ENCODE measurements at regions not wholly inside any gene's neighbourhood (a gene's known extent, or its start where the extent isn't known, plus 50 kb on each side); places are given as distances from the start of the nearest gene placed in this dataset.

- no peaks in the 10 kb centered on the region for H3K27me3 ChIP-seq
- no peaks in the 10 kb centered on the region for H3K4me1 ChIP-seq (ENCODE audit: insufficient read depth)
- no peak for TF ChIP-seq POLR2A (IDR thresholded peaks at IDR 0.05)
- no peak for TF ChIP-seq CTCF (IDR thresholded peaks at IDR 0.05)
- TF ChIP-seq EP300 (IDR thresholded peaks at IDR 0.05) = no peak
- no peak for DNase-seq
- no peak overlapping the region for H3K27ac ChIP-seq
- H3K36me3 ChIP-seq = no peaks in the 10 kb centered on the region
- no peak overlapping the region for H3K4me3 ChIP-seq
- intact Hi-C loops (cut with DNase I) = no loop called here
- 54 to 62% (median 55%) methylated on average over 5 of the region's 5 CpGs for WGBS, 3 donors
- H3K9me3 ChIP-seq = no peaks in the 10 kb centered on the region
Measured at GRCh38 chr1:37150986-37151385, 116.7 kb upstream of the GRIK3 start.

GRCh38 chr1:37151789-37152188 is 117.5 kb upstream of the GRIK3 start:
- intact Hi-C loops (cut with DNase I) = no loop called here
- Histone ChIP-seq H3K27ac (no peak overlapping the region), H3K27me3 (no peaks in the 10 kb centered on the region), H3K4me1 (ENCODE audit: insufficient read depth) (no peaks in the 10 kb centered on the region), H3K36me3 (no peaks in the 10 kb centered on the region), H3K4me3 (no peak overlapping the region), H3K9me3 (no peaks in the 10 kb centered on the region)
- WGBS, 3 donors = 51 to 73% (median 52%) methylated on average over 3 of the region's 3 CpGs
- no peak for DNase-seq
- TF ChIP-seq EP300 (IDR thresholded peaks at IDR 0.05) (no peak), POLR2A (IDR thresholded peaks at IDR 0.05) (no peak), CTCF (IDR thresholded peaks at IDR 0.05) (no peak)

- TF ChIP-seq POLR2A (IDR thresholded peaks at IDR 0.05) = no peak
- TF ChIP-seq CTCF (IDR thresholded peaks at IDR 0.05) = no peak
- no peak for TF ChIP-seq EP300 (IDR thresholded peaks at IDR 0.05)
- H3K36me3 ChIP-seq = no peaks in the 10 kb centered on the region
- H3K27me3 ChIP-seq = no peaks in the 10 kb centered on the region
- 73 to 77% (median 77%) methylated on average over 6 of the region's 6 CpGs for WGBS, 3 donors
- H3K9me3 ChIP-seq = no peaks in the 10 kb centered on the region
- H3K4me3 ChIP-seq = no peak overlapping the region
- intact Hi-C loops (cut with DNase I) = no loop called here
- H3K27ac ChIP-seq = no peak overlapping the region
- DNase-seq = no peak
- H3K4me1 ChIP-seq (ENCODE audit: insufficient read depth) = no peaks in the 10 kb centered on the region
Measured at GRCh38 chr1:37152491-37152890, 118.2 kb upstream of the GRIK3 start.

- no peaks in the 10 kb centered on the region for H3K4me1 ChIP-seq (ENCODE audit: insufficient read depth)
- no peaks in the 10 kb centered on the region for H3K9me3 ChIP-seq
- TF ChIP-seq EP300 (IDR thresholded peaks at IDR 0.05) (no peak), POLR2A (IDR thresholded peaks at IDR 0.05) (no peak), CTCF (IDR thresholded peaks at IDR 0.05) (no peak)
- H3K36me3 ChIP-seq = no peaks in the 10 kb centered on the region
- H3K27me3 ChIP-seq = no peaks in the 10 kb centered on the region
- intact Hi-C loops (cut with DNase I) = no loop called here
- WGBS, 3 donors = 68 to 75% (median 70%) methylated on average over 3 of the region's 3 CpGs
- no peak overlapping the region for H3K27ac ChIP-seq
- no peak for DNase-seq
- H3K4me3 ChIP-seq = no peak overlapping the region
Measured at GRCh38 chr1:37153116-37154100, 119.1 kb upstream of the GRIK3 start.
